ENCODE measurements at regions not wholly inside any gene's neighbourhood (a gene's known extent, or its start where the extent isn't known, plus 50 kb on each side); places are given as distances from the start of the nearest gene placed in this dataset.

DNA sequence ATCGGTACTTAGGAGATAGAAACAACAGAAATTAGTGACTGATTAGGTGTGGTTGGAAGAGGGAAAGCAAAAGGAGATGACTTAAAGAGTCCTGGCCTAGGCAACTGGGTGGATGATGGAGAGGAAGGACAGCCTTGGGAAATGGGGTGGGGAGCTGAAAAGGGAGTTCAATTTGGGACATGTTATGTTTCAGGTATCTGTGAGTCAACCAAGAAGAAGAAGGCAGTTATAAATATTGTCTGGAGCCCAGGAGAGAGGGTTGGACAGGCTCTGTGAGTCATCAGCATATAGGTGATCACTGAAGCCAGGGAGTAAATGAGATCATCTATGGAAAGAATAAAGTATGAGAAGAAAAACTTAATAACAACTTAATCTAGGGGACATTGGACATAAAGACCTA, 357.7 kb downstream of the NPR3 start:
- TF ChIP-seq, protein P1, sequence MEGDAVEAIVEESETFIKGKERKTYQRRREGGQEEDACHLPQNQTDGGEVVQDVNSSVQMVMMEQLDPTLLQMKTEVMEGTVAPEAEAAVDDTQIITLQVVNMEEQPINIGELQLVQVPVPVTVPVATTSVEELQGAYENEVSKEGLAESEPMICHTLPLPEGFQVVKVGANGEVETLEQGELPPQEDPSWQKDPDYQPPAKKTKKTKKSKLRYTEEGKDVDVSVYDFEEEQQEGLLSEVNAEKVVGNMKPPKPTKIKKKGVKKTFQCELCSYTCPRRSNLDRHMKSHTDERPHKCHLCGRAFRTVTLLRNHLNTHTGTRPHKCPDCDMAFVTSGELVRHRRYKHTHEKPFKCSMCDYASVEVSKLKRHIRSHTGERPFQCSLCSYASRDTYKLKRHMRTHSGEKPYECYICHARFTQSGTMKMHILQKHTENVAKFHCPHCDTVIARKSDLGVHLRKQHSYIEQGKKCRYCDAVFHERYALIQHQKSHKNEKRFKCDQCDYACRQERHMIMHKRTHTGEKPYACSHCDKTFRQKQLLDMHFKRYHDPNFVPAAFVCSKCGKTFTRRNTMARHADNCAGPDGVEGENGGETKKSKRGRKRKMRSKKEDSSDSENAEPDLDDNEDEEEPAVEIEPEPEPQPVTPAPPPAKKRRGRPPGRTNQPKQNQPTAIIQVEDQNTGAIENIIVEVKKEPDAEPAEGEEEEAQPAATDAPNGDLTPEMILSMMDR (conservative IDR thresholded peaks at IDR 0.05), result no peak
- TF ChIP-seq ZFX (IDR thresholded peaks at IDR 0.05), result no peak
- H3K27ac ChIP-seq, result no peak overlapping the region

DNA sequence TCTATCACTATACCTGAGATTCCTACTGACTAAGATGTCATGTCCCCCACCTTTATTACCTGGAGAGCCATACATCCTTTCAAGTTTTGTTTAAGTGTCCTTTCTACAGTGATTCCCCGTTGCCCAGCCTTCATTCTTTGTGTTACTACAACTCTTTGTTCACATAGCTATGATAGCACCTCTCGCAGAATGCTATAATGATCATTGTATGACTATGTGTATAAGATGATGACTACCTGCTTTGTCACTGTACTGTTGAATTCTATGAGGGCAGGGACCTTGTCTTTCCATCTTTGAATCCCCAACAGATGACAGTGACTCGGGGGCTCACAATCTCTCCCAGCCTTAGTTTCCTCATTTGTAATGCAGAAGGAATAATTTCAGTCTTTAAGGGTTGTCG, 361.2 kb downstream of the NPR3 start:
- TF ChIP-seq, protein P1 (conservative IDR thresholded peaks at IDR 0.05), result no peak
- no peak for TF ChIP-seq ZFX (IDR thresholded peaks at IDR 0.05)

DNA sequence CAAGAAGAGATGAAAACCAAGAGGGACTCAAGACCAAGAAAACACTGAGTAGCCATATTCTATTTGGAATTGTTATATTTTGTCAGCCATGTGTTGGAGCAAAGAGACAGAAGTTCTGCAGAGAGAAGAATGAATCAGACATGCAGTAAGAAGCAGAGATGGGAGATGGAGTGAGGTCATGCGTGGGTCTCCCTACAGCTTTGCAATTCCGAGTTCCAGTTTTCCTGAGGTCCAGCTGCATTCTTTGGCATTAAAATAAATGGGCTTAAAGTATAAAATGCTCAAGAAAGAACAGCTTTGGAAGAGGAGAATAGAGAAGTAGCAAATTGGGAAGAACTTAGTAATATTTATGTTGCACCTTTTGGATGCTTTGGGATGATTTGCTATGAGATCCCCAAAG, 361.6 kb downstream of the NPR3 start:
- TF ChIP-seq, protein P1 (conservative IDR thresholded peaks at IDR 0.05), result no peak
- no peak for TF ChIP-seq ZFX (IDR thresholded peaks at IDR 0.05)
- no peak overlapping the region for H3K27ac ChIP-seq

More for the DNA sequence above, 361.2 kb downstream of the NPR3 start:
- no peak overlapping the region for H3K27ac ChIP-seq

DNA sequence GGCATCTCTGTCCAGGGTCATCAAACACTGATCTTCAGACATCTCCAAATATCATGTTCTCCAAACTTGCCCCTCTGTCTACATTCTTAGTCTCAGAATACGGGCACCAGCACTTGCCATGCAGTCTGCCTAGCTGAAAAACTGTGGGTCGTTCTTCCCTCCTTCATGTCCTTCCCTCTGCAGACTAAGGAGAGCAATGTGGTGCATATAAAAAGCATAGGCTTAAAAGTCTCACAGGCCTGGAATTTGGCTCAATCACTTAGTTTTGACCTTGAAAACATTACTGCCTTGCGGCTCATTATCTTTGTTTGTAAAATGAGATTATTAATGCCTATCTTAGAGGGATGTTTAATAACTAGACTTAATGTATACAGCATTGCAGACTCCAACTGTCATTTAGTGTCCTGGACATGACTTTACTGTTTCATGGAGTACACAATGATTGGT, 362.8 kb downstream of the NPR3 start:
- TF ChIP-seq, protein P1 (conservative IDR thresholded peaks at IDR 0.05), result no peak
- no peak for TF ChIP-seq ZFX (IDR thresholded peaks at IDR 0.05)
- no peak overlapping the region for H3K27ac ChIP-seq

DNA sequence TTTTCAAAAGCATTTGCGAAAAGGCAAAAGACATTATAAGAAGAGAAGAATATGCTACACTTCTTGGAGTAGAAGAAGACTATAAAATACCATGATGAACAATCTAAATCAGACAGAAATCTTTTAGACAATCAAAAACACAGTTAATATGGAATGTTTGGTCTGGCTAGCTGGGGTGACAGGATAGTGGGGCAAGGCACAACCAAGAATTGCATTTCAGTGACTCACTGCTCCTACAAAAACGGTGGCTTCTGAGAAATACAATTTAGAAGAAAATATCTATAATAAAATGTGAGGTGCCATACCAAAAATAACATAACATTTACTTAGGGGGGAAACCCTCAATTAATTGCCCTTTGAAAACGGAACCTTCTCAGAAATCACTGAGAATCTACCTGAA, 363.4 kb downstream of the NPR3 start:
- no peak for TF ChIP-seq ZFX (IDR thresholded peaks at IDR 0.05)
- TF ChIP-seq, protein P1 (conservative IDR thresholded peaks at IDR 0.05), result no peak
- no peak overlapping the region for H3K27ac ChIP-seq

DNA sequence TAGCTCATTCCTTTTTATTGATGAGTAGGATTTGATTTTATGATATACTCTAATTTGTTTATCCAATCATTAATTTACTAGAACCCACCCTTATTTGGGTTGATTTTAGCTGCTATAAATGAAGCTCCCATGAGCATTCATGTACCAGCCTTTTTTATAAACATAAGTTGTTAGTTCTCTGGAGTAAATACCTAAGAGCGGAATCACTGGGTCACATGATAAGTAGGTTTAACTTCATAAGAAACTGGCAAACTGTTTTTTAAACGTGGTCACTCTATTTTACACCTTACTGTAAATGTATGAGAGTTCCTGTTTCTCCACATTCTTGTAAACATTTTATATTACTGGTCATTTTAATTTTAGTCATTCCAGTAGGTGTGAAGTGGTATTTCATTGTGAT, 364.6 kb downstream of the NPR3 start:
- no peak overlapping the region for H3K27ac ChIP-seq
- no peak for TF ChIP-seq ZFX (IDR thresholded peaks at IDR 0.05)
- TF ChIP-seq, protein P1 (conservative IDR thresholded peaks at IDR 0.05), result no peak

DNA sequence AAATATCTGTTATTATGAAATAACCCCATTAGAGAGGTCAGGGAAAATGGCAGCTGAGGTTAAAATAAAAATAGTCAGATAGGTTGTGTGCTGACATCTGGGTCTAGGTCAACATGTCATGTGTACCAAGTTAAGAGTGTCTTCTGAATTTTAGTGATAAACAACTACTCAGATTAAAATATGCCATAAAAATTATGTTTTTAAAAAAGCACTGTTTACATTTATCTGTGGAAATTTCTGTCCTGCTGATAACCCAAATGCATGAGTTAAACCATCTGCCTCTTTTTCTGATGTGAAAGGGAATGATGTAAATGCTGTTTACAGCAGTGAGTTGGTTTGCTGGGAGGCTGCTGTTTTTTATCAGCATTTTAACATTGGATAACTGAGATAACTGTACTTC, 361.2 kb upstream of the TARS1 start:
- H3K27ac ChIP-seq, result no peak overlapping the region
- TF ChIP-seq ZFX (IDR thresholded peaks at IDR 0.05), result no peak
- TF ChIP-seq, protein P1 (conservative IDR thresholded peaks at IDR 0.05), result no peak
